HL-60 (cell line): ENCODE measurements at regions not wholly inside any gene's neighbourhood (a gene's known extent, or its start where the extent isn't known, plus 50 kb on each side); places are given as distances from the start of the nearest gene placed in this dataset.

Source experiments
- TF ChIP-seq, protein P1 (sequence below): IDR thresholded peaks from 2 replicates; pipeline ENCODE4 v1.6.1; 2012; ENCODE audit warnings: low read depth; ENCODE audit not compliant: insufficient replicate concordance
- TF ChIP-seq, protein P2 (sequence below): IDR thresholded peaks from one replicate; pipeline ENCODE4 v1.5.1; 2011; ENCODE audit warnings: low read length, control low read depth, inconsistent platforms; ENCODE audit not compliant: insufficient read depth

DNA sequence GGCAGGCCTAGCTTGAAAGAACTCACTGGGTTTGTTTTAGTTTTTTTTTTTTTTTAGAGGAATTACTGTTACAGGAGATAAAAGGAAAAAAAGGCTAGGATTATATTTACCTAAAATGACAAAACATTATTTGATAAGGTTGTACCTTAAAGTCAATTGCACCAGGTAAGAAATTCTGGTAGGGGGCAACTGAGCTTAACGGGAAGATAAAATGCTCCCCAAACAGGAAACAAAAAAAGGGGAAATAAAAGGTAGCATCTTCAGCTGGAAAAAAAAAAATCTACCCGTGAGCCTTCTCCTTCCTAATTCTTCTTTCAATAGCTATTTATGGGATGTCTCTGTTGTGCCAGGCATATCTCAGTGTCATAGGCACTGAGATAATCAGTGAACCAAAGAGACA lies 164.5 kb downstream of the PIK3R1 start:
- TF ChIP-seq, protein P1, sequence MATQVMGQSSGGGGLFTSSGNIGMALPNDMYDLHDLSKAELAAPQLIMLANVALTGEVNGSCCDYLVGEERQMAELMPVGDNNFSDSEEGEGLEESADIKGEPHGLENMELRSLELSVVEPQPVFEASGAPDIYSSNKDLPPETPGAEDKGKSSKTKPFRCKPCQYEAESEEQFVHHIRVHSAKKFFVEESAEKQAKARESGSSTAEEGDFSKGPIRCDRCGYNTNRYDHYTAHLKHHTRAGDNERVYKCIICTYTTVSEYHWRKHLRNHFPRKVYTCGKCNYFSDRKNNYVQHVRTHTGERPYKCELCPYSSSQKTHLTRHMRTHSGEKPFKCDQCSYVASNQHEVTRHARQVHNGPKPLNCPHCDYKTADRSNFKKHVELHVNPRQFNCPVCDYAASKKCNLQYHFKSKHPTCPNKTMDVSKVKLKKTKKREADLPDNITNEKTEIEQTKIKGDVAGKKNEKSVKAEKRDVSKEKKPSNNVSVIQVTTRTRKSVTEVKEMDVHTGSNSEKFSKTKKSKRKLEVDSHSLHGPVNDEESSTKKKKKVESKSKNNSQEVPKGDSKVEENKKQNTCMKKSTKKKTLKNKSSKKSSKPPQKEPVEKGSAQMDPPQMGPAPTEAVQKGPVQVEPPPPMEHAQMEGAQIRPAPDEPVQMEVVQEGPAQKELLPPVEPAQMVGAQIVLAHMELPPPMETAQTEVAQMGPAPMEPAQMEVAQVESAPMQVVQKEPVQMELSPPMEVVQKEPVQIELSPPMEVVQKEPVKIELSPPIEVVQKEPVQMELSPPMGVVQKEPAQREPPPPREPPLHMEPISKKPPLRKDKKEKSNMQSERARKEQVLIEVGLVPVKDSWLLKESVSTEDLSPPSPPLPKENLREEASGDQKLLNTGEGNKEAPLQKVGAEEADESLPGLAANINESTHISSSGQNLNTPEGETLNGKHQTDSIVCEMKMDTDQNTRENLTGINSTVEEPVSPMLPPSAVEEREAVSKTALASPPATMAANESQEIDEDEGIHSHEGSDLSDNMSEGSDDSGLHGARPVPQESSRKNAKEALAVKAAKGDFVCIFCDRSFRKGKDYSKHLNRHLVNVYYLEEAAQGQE = no peak
- TF ChIP-seq, protein P2, sequence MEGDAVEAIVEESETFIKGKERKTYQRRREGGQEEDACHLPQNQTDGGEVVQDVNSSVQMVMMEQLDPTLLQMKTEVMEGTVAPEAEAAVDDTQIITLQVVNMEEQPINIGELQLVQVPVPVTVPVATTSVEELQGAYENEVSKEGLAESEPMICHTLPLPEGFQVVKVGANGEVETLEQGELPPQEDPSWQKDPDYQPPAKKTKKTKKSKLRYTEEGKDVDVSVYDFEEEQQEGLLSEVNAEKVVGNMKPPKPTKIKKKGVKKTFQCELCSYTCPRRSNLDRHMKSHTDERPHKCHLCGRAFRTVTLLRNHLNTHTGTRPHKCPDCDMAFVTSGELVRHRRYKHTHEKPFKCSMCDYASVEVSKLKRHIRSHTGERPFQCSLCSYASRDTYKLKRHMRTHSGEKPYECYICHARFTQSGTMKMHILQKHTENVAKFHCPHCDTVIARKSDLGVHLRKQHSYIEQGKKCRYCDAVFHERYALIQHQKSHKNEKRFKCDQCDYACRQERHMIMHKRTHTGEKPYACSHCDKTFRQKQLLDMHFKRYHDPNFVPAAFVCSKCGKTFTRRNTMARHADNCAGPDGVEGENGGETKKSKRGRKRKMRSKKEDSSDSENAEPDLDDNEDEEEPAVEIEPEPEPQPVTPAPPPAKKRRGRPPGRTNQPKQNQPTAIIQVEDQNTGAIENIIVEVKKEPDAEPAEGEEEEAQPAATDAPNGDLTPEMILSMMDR = no peak
